WTC11 (cell line): ENCODE measurements at regions not wholly inside any gene's neighbourhood (a gene's known extent, or its start where the extent isn't known, plus 50 kb on each side); places are given as distances from the start of the nearest gene placed in this dataset.

ENCODE experiments used
- ATF1 ChIP-seq: sonication (generic); formaldehyde crosslinking; IDR thresholded peaks from 2 replicates; pipeline ENCODE4 v1.8.1; 2023; ENCODE audit warnings: mild to moderate bottlenecking, moderate library complexity, missing genetic modification reagents
- GRHL2 ChIP-seq: fragments of 250-450 bp; sonication (Bioruptor Pico); IDR thresholded peaks from 2 replicates; pipeline ENCODE4 v1.8.0; 2022; ENCODE audit warnings: mild to moderate bottlenecking, moderate library complexity; ENCODE audit not compliant: insufficient replicate concordance, severe bottlenecking
- IRF2 ChIP-seq: sonication (generic); formaldehyde crosslinking; IDR thresholded peaks from 2 replicates; pipeline ENCODE4 v1.8.0; 2022; ENCODE audit warnings: low read depth, missing genetic modification reagents, borderline replicate concordance
- MAX ChIP-seq: sonication (generic); formaldehyde crosslinking; IDR thresholded peaks from 2 replicates; pipeline ENCODE4 v1.8.0; 2022; ENCODE audit warnings: mild to moderate bottlenecking, missing genetic modification reagents
- NFYB ChIP-seq: sonication (generic); formaldehyde crosslinking; conservative IDR thresholded peaks from 2 replicates; pipeline ENCODE4 v1.8.0; 2022; ENCODE audit warnings: low read depth, missing genetic modification reagents
- OVOL2 ChIP-seq: fragments of 250-450 bp; sonication (Bioruptor Pico); IDR thresholded peaks from 2 replicates; pipeline ENCODE4 v1.9.0; 2021; ENCODE audit warnings: mild to moderate bottlenecking, borderline replicate concordance
- SP1 ChIP-seq: sonication (generic); formaldehyde crosslinking; conservative IDR thresholded peaks from 2 replicates; pipeline ENCODE4 v1.8.1; 2022; ENCODE audit warnings: missing genetic modification reagents
- ZNF416 ChIP-seq: fragments of 250-450 bp; sonication (Bioruptor Pico); IDR thresholded peaks from 2 replicates; pipeline ENCODE4 v1.9.0; 2021; ENCODE audit warnings: mild to moderate bottlenecking, inconsistent platforms
- TF ChIP-seq, protein P1 (sequence below): fragments of 200-600 bp; IDR thresholded peaks from 2 replicates; pipeline ENCODE4 v1.8.0; 2022; ENCODE audit warnings: antibody characterized with exemption
- TF ChIP-seq, protein P2 (sequence below): sonication (generic); formaldehyde crosslinking; IDR thresholded peaks from 2 replicates; pipeline ENCODE4 v1.8.0; 2022; ENCODE audit warnings: mild to moderate bottlenecking, missing genetic modification reagents

GRCh38 chr7:135815033-135815432 lies 66.4 kb upstream of the FAM180A start:
- TF ChIP-seq, protein P1, sequence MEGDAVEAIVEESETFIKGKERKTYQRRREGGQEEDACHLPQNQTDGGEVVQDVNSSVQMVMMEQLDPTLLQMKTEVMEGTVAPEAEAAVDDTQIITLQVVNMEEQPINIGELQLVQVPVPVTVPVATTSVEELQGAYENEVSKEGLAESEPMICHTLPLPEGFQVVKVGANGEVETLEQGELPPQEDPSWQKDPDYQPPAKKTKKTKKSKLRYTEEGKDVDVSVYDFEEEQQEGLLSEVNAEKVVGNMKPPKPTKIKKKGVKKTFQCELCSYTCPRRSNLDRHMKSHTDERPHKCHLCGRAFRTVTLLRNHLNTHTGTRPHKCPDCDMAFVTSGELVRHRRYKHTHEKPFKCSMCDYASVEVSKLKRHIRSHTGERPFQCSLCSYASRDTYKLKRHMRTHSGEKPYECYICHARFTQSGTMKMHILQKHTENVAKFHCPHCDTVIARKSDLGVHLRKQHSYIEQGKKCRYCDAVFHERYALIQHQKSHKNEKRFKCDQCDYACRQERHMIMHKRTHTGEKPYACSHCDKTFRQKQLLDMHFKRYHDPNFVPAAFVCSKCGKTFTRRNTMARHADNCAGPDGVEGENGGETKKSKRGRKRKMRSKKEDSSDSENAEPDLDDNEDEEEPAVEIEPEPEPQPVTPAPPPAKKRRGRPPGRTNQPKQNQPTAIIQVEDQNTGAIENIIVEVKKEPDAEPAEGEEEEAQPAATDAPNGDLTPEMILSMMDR = no peak
- no peak for TF ChIP-seq SP1 (CRISPR knock-in tag)
- no peak for TF ChIP-seq GRHL2 (CRISPR knock-in tag)
- TF ChIP-seq IRF2 = no peak
- no peak for TF ChIP-seq NFYB (CRISPR knock-in tag)
- TF ChIP-seq ATF1 (CRISPR knock-in tag) = no peak
- TF ChIP-seq, protein P2, sequence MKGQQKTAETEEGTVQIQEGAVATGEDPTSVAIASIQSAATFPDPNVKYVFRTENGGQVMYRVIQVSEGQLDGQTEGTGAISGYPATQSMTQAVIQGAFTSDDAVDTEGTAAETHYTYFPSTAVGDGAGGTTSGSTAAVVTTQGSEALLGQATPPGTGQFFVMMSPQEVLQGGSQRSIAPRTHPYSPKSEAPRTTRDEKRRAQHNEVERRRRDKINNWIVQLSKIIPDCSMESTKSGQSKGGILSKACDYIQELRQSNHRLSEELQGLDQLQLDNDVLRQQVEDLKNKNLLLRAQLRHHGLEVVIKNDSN (CRISPR knock-in tag) = no peak
- no peak for TF ChIP-seq ZNF416 (CRISPR knock-in tag)
- TF ChIP-seq OVOL2 (CRISPR knock-in tag) = no peak
- no peak for TF ChIP-seq MAX (CRISPR knock-in tag)
